ENCODE measurements at regions not wholly inside any gene's neighbourhood (a gene's known extent, or its start where the extent isn't known, plus 50 kb on each side); places are given as distances from the start of the nearest gene placed in this dataset.

GRCh38 chr3:192038726-192039125 lies 577.8 kb downstream of the PYDC2 start:
- no peak for TF ChIP-seq SIN3A (IDR thresholded peaks at IDR 0.05; ENCODE audit: borderline replicate concordance, insufficient read depth, low read depth, low read length)
- no peak for TF ChIP-seq CTCF (IDR thresholded peaks at IDR 0.05)
- TF ChIP-seq TCF7L2 (IDR thresholded peaks at IDR 0.05; ENCODE audit: low read depth, low read length), result no peak
- TF ChIP-seq, protein P1, sequence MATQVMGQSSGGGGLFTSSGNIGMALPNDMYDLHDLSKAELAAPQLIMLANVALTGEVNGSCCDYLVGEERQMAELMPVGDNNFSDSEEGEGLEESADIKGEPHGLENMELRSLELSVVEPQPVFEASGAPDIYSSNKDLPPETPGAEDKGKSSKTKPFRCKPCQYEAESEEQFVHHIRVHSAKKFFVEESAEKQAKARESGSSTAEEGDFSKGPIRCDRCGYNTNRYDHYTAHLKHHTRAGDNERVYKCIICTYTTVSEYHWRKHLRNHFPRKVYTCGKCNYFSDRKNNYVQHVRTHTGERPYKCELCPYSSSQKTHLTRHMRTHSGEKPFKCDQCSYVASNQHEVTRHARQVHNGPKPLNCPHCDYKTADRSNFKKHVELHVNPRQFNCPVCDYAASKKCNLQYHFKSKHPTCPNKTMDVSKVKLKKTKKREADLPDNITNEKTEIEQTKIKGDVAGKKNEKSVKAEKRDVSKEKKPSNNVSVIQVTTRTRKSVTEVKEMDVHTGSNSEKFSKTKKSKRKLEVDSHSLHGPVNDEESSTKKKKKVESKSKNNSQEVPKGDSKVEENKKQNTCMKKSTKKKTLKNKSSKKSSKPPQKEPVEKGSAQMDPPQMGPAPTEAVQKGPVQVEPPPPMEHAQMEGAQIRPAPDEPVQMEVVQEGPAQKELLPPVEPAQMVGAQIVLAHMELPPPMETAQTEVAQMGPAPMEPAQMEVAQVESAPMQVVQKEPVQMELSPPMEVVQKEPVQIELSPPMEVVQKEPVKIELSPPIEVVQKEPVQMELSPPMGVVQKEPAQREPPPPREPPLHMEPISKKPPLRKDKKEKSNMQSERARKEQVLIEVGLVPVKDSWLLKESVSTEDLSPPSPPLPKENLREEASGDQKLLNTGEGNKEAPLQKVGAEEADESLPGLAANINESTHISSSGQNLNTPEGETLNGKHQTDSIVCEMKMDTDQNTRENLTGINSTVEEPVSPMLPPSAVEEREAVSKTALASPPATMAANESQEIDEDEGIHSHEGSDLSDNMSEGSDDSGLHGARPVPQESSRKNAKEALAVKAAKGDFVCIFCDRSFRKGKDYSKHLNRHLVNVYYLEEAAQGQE (IDR thresholded peaks at IDR 0.05; ENCODE audit: insufficient read depth in 1 of 2, low read depth in 2 of 2, low read length in 1 of 2), result no peak
- no peak for TF ChIP-seq POLR2AphosphoS5 (IDR thresholded peaks at IDR 0.05; ENCODE audit: low read depth, low read length)
- ATAC-seq (no peak), DNase-seq (ENCODE audit: low read depth, low spot score) (no peak)
- Histone ChIP-seq H3K4me1 (ENCODE audit: control insufficient read depth, insufficient read depth, low read length) (no peaks in the 10 kb centered on the region), H3K27me3 (ENCODE audit: control insufficient read depth, insufficient read depth, low read length) (no peaks in the 10 kb centered on the region), H3K9me3 (ENCODE audit: control insufficient read depth, insufficient read depth, low read depth, low read length) (peaks cover 5% of the 10 kb centered on the region; the same call in 1 of the 2 replicates), H3K36me3 (ENCODE audit: control insufficient read depth, insufficient read depth, low read length) (no peaks in the 10 kb centered on the region), H3K4me3 (ENCODE audit: low read depth in 2 of 2, low read length in 2 of 2) (no peak overlapping the region), H3K27ac (ENCODE audit: low read length) (no peak overlapping the region)
- ChIA-PET CTCF (no interaction called here), POLR2A (no interaction called here)
- BruUV-seq (replicated peaks), result no TSS peak
- in situ Hi-C loops (cut with HindIII; ENCODE audit: low pct_unique_long_range_greater_than_20kb, low sequenced_read_pairs), result no loop called here
- intact Hi-C loops (cut with micrococcal nuclease; ENCODE audit: unreplicated experiment), result no loop called here

- no peak for ATAC-seq
- Histone ChIP-seq H3K4me1 (ENCODE audit: control insufficient read depth, insufficient read depth, low read length) (no peaks in the 10 kb centered on the region), H3K36me3 (ENCODE audit: control insufficient read depth, insufficient read depth, low read length) (no peaks in the 10 kb centered on the region), H3K27me3 (ENCODE audit: control insufficient read depth, insufficient read depth, low read length) (no peaks in the 10 kb centered on the region), H3K9me3 (ENCODE audit: control insufficient read depth, insufficient read depth, low read depth, low read length) (peaks cover 5% of the 10 kb centered on the region; the same call in 1 of the 2 replicates), H3K4me3 (ENCODE audit: low read depth in 2 of 2, low read length in 2 of 2) (no peak overlapping the region), H3K27ac (ENCODE audit: low read length) (no peak overlapping the region)
- TF ChIP-seq TCF7L2 (IDR thresholded peaks at IDR 0.05; ENCODE audit: low read depth, low read length) (no peak), SIN3A (IDR thresholded peaks at IDR 0.05; ENCODE audit: borderline replicate concordance, insufficient read depth, low read depth, low read length) (no peak), POLR2AphosphoS5 (IDR thresholded peaks at IDR 0.05; ENCODE audit: low read depth, low read length) (no peak), CTCF (IDR thresholded peaks at IDR 0.05) (no peak)
- TF ChIP-seq, protein P1 (IDR thresholded peaks at IDR 0.05; ENCODE audit: insufficient read depth in 1 of 2, low read depth in 2 of 2, low read length in 1 of 2), result no peak
- ChIA-PET CTCF (no interaction called here), POLR2A (no interaction called here)
- BruUV-seq (replicated peaks), result no TSS peak
- in situ Hi-C loops (cut with HindIII; ENCODE audit: low pct_unique_long_range_greater_than_20kb, low sequenced_read_pairs) (no loop called here), intact Hi-C loops (cut with micrococcal nuclease; ENCODE audit: unreplicated experiment) (no loop called here)
- no peak for DNase-seq (ENCODE audit: low read depth, low spot score)
Observed at GRCh38 chr3:192039593-192039992, 578.6 kb downstream of the PYDC2 start.

Measured in Panc1 (cell line).